MCF 10A (cell line): ENCODE measurements at regions not wholly inside any gene's neighbourhood (a gene's known extent, or its start where the extent isn't known, plus 50 kb on each side); places are given as distances from the start of the nearest gene placed in this dataset.

ENCODE experiments used
- BruUV-seq: library from RNA; stranded (reverse); fragments of 400-500 nt; replicated peaks from 2 replicates; lab custom pipeline; 2021; lab: Mats Ljungman, UMichigan
- CTCF ChIA-PET: fragments of 300-600 bp; sonication (Branson Sonifier 250); formaldehyde crosslinking; extraction: SDS; loops from one replicate; lab custom pipeline; 2021; ENCODE audit warnings: antibody characterized with exemption, inconsistent platforms; lab: Yijun Ruan, JAX
- POLR2A ChIA-PET: fragments of 300-600, 350-650 bp; sonication (Branson Sonifier 250); formaldehyde crosslinking; extraction: SDS; loops from one replicate; lab custom pipeline; 2020; ENCODE audit warnings: antibody characterized with exemption, inconsistent platforms; lab: Yijun Ruan, JAX
- DNase-seq: peaks from one replicate; pipeline ENCODE4 v3.0.0-alpha.2; 2018; ENCODE audit not compliant: unreplicated experiment
- H3K27ac Mint-ChIP-seq: one replicate; pipeline ENCODE4 v1.8.0; 2022; ENCODE audit warnings: mild to moderate bottlenecking, low read depth, mixed read lengths; ENCODE audit not compliant: unreplicated experiment
- H3K27me3 Mint-ChIP-seq: one replicate; pipeline ENCODE4 v1.8.0; 2022; ENCODE audit warnings: mixed read lengths; ENCODE audit not compliant: insufficient read depth, unreplicated experiment
- H3K36me3 Mint-ChIP-seq: one replicate; pipeline ENCODE4 v1.8.0; 2022; ENCODE audit warnings: mild to moderate bottlenecking, moderate library complexity, mixed read lengths; ENCODE audit not compliant: insufficient read depth, unreplicated experiment
- H3K4me1 Mint-ChIP-seq: one replicate; pipeline ENCODE4 v1.8.0; 2022; ENCODE audit warnings: mixed read lengths; ENCODE audit not compliant: insufficient read depth, unreplicated experiment
- H3K4me3 Mint-ChIP-seq: one replicate; pipeline ENCODE4 v1.8.0; 2022; ENCODE audit warnings: mild to moderate bottlenecking, moderate library complexity, mixed read lengths; ENCODE audit not compliant: unreplicated experiment
- H3K9me3 Mint-ChIP-seq: one replicate; pipeline ENCODE4 v1.8.0; 2022; ENCODE audit warnings: mixed read lengths; ENCODE audit not compliant: unreplicated experiment
- intact Hi-C: fragments of 100-400 bp; cut with micrococcal nuclease; formaldehyde crosslinking; loops from 2 replicates; pipeline ENCODE4 v1.14.1; 2022
- TF ChIP-seq, protein P1 (sequence below): fragments of 200-600 bp; IDR thresholded peaks from one replicate; pipeline ENCODE4 v1.8.0; 2022; ENCODE audit warnings: antibody characterized with exemption, mild to moderate bottlenecking; ENCODE audit not compliant: unreplicated experiment

DNA sequence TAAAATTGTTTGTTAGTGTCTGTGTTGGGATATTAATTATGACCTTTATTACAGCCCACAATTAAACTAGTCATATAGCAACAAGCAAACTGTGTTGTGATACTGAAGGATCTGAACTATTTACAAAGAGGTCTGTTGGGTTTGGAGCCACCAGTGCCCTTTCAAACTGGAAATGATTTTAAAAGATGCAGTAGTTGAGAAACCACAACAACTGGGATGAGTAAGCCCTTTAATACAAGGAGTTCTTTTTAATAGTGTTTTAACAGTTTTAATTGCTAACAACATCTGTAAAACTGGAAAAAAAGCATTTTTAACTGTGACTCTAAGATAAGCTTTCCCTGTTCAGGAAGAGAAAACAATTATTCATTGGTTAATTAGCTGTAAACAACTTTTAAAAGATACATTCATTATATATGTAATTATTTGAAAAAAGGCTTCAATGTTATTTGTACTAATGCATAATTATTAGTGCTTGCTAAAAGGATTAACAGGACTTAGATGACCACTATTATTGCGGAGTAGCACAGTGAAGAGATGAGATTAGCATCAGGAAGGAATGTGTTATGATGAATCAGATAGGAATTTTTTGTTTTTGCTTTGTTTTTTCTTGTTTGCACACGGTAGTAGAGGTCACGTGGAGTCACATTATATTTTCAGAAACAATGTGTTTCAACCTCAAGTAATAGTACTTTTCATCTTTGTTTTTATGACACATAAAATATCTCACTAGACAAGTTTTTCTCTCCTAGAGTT, 392.7 kb upstream of the FANCL start:
- POLR2A ChIA-PET: interaction anchor here (0.6 to 2.8 kb wide), 12 partner anchors 9 to 1918 kb away, joined by 3 to 20 read pairs (median 4); no protein-coding TSS in a partner anchor
- Mint-ChIP-seq H3K36me3 (no peaks in the 10 kb centered on the region), H3K27ac (peak overlapping the region; percentile 57), H3K9me3 (no peaks in the 10 kb centered on the region), H3K4me3 (no peak overlapping the region), H3K27me3 (no peaks in the 10 kb centered on the region), H3K4me1 (peaks cover 39% of the 10 kb centered on the region)
- CTCF ChIA-PET: interaction anchor here (1.0 to 2.2 kb wide), 3 partner anchors 9 to 63 kb away, joined by 3 to 9 read pairs (median 7); no protein-coding TSS in a partner anchor
- TF ChIP-seq, protein P1, sequence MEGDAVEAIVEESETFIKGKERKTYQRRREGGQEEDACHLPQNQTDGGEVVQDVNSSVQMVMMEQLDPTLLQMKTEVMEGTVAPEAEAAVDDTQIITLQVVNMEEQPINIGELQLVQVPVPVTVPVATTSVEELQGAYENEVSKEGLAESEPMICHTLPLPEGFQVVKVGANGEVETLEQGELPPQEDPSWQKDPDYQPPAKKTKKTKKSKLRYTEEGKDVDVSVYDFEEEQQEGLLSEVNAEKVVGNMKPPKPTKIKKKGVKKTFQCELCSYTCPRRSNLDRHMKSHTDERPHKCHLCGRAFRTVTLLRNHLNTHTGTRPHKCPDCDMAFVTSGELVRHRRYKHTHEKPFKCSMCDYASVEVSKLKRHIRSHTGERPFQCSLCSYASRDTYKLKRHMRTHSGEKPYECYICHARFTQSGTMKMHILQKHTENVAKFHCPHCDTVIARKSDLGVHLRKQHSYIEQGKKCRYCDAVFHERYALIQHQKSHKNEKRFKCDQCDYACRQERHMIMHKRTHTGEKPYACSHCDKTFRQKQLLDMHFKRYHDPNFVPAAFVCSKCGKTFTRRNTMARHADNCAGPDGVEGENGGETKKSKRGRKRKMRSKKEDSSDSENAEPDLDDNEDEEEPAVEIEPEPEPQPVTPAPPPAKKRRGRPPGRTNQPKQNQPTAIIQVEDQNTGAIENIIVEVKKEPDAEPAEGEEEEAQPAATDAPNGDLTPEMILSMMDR: no peak
- DNase-seq: peak; percentile 43
- intact Hi-C loops: no loop called here
- BruUV-seq: no TSS peak

DNA sequence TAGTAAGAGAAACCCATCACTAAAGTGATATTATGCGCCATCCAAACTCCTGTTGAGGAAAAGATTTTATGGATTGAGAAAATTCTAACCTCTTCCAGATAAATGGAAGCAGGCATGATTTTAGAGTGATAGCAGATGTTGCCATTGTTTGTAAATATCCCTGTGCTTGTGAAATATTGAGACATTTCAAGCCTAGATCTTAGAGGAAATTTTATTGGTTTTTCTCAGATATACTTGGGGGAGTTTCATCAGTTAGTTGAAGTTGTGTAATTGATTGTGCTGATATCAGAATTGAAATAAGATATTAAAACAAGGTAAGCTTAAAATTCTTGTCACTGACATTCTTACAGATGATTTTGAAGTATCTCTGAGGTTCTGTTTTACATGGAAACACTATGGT, 390.9 kb upstream of the FANCL start:
- Mint-ChIP-seq H3K4me1 (peaks cover 31% of the 10 kb centered on the region), H3K36me3 (no peaks in the 10 kb centered on the region), H3K4me3 (no peak overlapping the region), H3K9me3 (no peaks in the 10 kb centered on the region), H3K27me3 (no peaks in the 10 kb centered on the region), H3K27ac (peak overlapping the region; percentile 2)
- POLR2A ChIA-PET: interaction anchor here (0.7 to 2.8 kb wide), 3 partner anchors 8 to 12 kb away, joined by 3 to 20 read pairs (median 15); no protein-coding TSS in a partner anchor
- TF ChIP-seq, protein P1: no peak
- intact Hi-C loops: no loop called here
- BruUV-seq: no TSS peak
- DNase-seq: no peak
- CTCF ChIA-PET: interaction anchor here (0.7 kb wide), 1 partner anchor 109 kb away, joined by 3 read pairs; no protein-coding TSS in a partner anchor

DNA sequence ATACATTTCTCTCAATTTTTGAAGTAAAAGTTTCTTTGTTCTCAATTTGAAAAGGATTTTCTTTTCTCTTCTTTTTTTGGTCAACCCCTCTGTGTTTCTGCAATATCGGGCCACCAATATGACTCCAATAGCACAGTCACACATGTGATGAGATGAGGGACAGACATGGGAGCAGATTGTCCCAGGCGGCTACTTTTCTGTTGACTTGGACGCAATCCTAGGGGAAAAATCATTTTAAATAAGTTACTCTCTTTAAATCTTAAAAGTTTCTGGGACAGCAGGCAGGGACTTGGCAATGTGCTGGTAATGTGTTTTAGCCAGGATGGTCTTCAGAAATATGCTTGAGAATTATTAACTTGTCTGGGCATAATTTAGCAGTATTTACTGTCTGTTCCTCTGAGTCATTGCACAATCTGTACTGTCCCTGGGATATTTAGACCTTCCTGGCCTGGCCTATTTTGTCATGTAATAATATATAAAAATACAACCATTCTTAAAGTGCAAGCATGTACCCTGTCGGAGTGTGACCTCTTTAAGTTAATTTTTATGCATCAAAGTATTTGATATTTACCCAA, 388.5 kb upstream of the FANCL start:
- H3K36me3 Mint-ChIP-seq: no peaks in the 10 kb centered on the region
- ChIA-PET POLR2A (interaction anchor here (0.6 to 0.7 kb wide), 2 partner anchors 61 to 396 kb away, joined by 3 to 4 read pairs; no protein-coding TSS in a partner anchor), CTCF (no interaction called here)
- intact Hi-C loops: no loop called here
- H3K27me3 Mint-ChIP-seq: no peaks in the 10 kb centered on the region
- DNase-seq: no peak
- no TSS peak for BruUV-seq
- H3K4me1 Mint-ChIP-seq: peaks cover 28% of the 10 kb centered on the region
- TF ChIP-seq, protein P1: no peak
- H3K9me3 Mint-ChIP-seq: no peaks in the 10 kb centered on the region
- H3K27ac Mint-ChIP-seq: peak overlapping the region; percentile 57
- no peak overlapping the region for H3K4me3 Mint-ChIP-seq

DNA sequence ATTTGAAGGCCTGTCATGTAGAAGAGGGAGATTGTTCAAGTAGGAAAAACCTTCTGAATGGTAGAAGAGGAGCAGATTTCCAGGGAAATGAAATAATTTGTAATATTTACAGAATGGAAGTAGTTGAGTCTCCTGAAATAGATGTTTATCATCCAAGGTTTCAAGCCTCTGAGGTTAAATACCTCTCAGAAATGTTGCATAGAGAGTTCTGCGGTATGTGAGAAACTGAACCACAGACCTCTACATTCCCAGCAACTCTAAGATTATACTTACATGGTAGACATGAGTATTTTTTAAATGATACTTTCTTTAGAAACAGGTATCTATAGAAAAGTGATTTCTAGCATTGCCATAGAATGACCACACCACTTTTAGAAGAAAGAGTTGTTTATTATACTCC, 379.8 kb upstream of the FANCL start:
- no peak for DNase-seq
- peak overlapping the region; percentile 93 for H3K27ac Mint-ChIP-seq
- H3K36me3 Mint-ChIP-seq: peaks cover 6% of the 10 kb centered on the region
- intact Hi-C loops: loop anchor here (2.0 kb wide), 1 partner anchor 50 kb away; no protein-coding TSS in a partner anchor
- no peaks in the 10 kb centered on the region for H3K27me3 Mint-ChIP-seq
- TF ChIP-seq, protein P1: no peak
- BruUV-seq: no TSS peak
- no peak overlapping the region for H3K4me3 Mint-ChIP-seq
- ChIA-PET POLR2A (interaction anchor here (0.7 to 1.6 kb wide), 2 partner anchors 12 to 475 kb away, joined by 4 to 20 read pairs; no protein-coding TSS in a partner anchor), CTCF (interaction anchor here (0.6 to 1.2 kb wide), 3 partner anchors 32 to 800 kb away, joined by 3 read pairs; no protein-coding TSS in a partner anchor)
- H3K4me1 Mint-ChIP-seq: peaks cover 11% of the 10 kb centered on the region
- H3K9me3 Mint-ChIP-seq: peaks cover 5% of the 10 kb centered on the region
